ENCODE measurements at regions not wholly inside any gene's neighbourhood (a gene's known extent, or its start where the extent isn't known, plus 50 kb on each side); places are given as distances from the start of the nearest gene placed in this dataset.

GRCh38 chr3:156605686-156606605 is 51.0 kb upstream of the SSR3 start:
- peaks cover 0 to 2% (median 0%) of the 10 kb centered on the region in 5 experiments for H3K27me3 ChIP-seq (replicated peaks in 2 of 5; ENCODE audit: control insufficient read depth in 4 of 5, insufficient read depth in 5 of 5, low read length in 4 of 5)
- peak overlapping the region in 6 of 7 experiments; percentile 23 to 79 (median 60) for H3K4me3 ChIP-seq (ENCODE audit: control insufficient read depth in 1 of 7, extremely low read depth in 1 of 7, insufficient read depth in 4 of 7, low read depth in 2 of 7, low read length in 6 of 7)
- H3K27ac ChIP-seq (ENCODE audit: insufficient read depth in 1 of 2, low read depth in 1 of 2, low read length in 2 of 2, poor library complexity in 1 of 2, severe bottlenecking in 2 of 2) = peak overlapping the region in 1 of 2 experiments; percentile 62
- POLR2A ChIA-PET = no interaction called here
- DNase-seq = peak; percentile 6 to 43 (median 17)
- CTCF ChIA-PET = interaction anchor here (1.3 to 1.4 kb wide), 2 partner anchors 9 to 35 kb away, joined by 4 read pairs; no protein-coding TSS in a partner anchor
- no peaks in the 10 kb centered on the region for H3K9me3 ChIP-seq (ENCODE audit: control extremely low read depth in 1 of 5, control insufficient read depth in 4 of 5, insufficient read depth in 2 of 5, low read depth in 1 of 5, low read length in 4 of 5)
- peaks cover 0 to 27% (median 7%) of the 10 kb centered on the region in 4 experiments for H3K4me1 ChIP-seq (ENCODE audit: control extremely low read depth in 1 of 4, control insufficient read depth in 4 of 4, insufficient read depth in 4 of 4, low read length in 3 of 4)
- WGBS (ENCODE audit: insufficient coverage) = 23% methylated on average over 15 of the region's 37 CpGs
- H3K36me3 ChIP-seq (ENCODE audit: control insufficient read depth in 4 of 4, insufficient read depth in 4 of 4, low read length in 3 of 4) = no peaks in the 10 kb centered on the region

GRCh38 chr3:156604642-156605144 is 49.8 kb upstream of the SSR3 start:
- WGBS (ENCODE audit: insufficient coverage) = 100% methylated on average over 1 of the region's 2 CpGs
- peaks cover 0 to 27% (median 7%) of the 10 kb centered on the region in 4 experiments for H3K4me1 ChIP-seq (ENCODE audit: control extremely low read depth in 1 of 4, control insufficient read depth in 4 of 4, insufficient read depth in 4 of 4, low read length in 3 of 4)
- peak overlapping the region in 1 of 2 experiments; percentile 25 for H3K27ac ChIP-seq (ENCODE audit: insufficient read depth in 1 of 2, low read depth in 1 of 2, low read length in 2 of 2, poor library complexity in 1 of 2, severe bottlenecking in 2 of 2)
- H3K36me3 ChIP-seq (ENCODE audit: control insufficient read depth in 4 of 4, insufficient read depth in 4 of 4, low read length in 3 of 4) = no peaks in the 10 kb centered on the region
- DNase-seq = no peak
- POLR2A ChIA-PET = no interaction called here
- CTCF ChIA-PET = no interaction called here
- no peaks in the 10 kb centered on the region for H3K9me3 ChIP-seq (ENCODE audit: control extremely low read depth in 1 of 5, control insufficient read depth in 4 of 5, insufficient read depth in 2 of 5, low read depth in 1 of 5, low read length in 4 of 5)
- peaks cover 0 to 2% (median 0%) of the 10 kb centered on the region in 5 experiments for H3K27me3 ChIP-seq (replicated peaks in 2 of 5; ENCODE audit: control insufficient read depth in 4 of 5, insufficient read depth in 5 of 5, low read length in 4 of 5)
- no peak overlapping the region for H3K4me3 ChIP-seq (ENCODE audit: control insufficient read depth in 1 of 7, extremely low read depth in 1 of 7, insufficient read depth in 4 of 7, low read depth in 2 of 7, low read length in 6 of 7)
